Suprapubic skin (tissue), 3 donors: ENCODE measurements at regions not wholly inside any gene's neighbourhood (a gene's known extent, or its start where the extent isn't known, plus 50 kb on each side); places are given as distances from the start of the nearest gene placed in this dataset.

Experiments
- POLR2A ChIP-seq, 2 donors: fragments of 450-650 bp; IDR thresholded peaks; one replicate each; pipeline ENCODE4 v1.6.1; 2017; ENCODE audit warnings: antibody characterized with exemption in 2 of 2, mild to moderate bottlenecking in 2 of 2, moderate library complexity in 2 of 2
- TF ChIP-seq, protein P1 (sequence below), 2 donors: fragments of 200-600 bp in 1 of 2; fragments of 450-650 bp in 1 of 2; sonication (generic) in 1 of 2; IDR thresholded peaks; one replicate each; pipeline ENCODE4 v1.5.1; 2016 to 2019; ENCODE audit warnings: antibody characterized with exemption in 2 of 2, mild to moderate bottlenecking in 1 of 2, moderate library complexity in 1 of 2

DNA sequence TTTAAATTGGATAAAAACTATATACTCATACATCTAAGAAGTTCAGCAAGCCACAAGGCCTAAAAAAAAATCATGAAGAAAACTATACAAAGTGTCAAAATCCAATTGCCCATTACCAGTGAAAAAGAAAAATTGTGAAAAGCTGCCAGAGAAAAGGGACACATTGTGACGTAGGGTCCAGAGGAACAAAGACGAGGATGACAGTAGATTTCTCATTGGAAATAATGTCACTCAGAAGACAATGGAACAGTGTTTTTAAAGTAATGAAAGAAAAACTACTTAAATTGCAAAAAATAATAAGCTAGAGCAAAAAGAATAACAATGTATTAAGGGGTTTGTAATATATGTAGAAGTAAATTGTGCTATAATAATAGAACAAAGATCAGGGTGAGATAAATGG is 195.2 kb downstream of the EFNB2 start:
- no peak for TF ChIP-seq POLR2A (IDR thresholded peaks at IDR 0.05)
- TF ChIP-seq, protein P1, sequence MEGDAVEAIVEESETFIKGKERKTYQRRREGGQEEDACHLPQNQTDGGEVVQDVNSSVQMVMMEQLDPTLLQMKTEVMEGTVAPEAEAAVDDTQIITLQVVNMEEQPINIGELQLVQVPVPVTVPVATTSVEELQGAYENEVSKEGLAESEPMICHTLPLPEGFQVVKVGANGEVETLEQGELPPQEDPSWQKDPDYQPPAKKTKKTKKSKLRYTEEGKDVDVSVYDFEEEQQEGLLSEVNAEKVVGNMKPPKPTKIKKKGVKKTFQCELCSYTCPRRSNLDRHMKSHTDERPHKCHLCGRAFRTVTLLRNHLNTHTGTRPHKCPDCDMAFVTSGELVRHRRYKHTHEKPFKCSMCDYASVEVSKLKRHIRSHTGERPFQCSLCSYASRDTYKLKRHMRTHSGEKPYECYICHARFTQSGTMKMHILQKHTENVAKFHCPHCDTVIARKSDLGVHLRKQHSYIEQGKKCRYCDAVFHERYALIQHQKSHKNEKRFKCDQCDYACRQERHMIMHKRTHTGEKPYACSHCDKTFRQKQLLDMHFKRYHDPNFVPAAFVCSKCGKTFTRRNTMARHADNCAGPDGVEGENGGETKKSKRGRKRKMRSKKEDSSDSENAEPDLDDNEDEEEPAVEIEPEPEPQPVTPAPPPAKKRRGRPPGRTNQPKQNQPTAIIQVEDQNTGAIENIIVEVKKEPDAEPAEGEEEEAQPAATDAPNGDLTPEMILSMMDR (IDR thresholded peaks at IDR 0.05): no peak
